PC-9 (cell line): ENCODE measurements at regions not wholly inside any gene's neighbourhood (a gene's known extent, or its start where the extent isn't known, plus 50 kb on each side); places are given as distances from the start of the nearest gene placed in this dataset.

Source experiments
- EZH2 ChIP-seq: fragments of 200-600 bp; sonication (generic); IDR thresholded peaks from 2 replicates; pipeline ENCODE4 v1.8.0; 2017; ENCODE audit warnings: antibody characterized with exemption, low read depth
- TF ChIP-seq, protein P1 (sequence below): fragments of 200-600 bp; sonication (generic); conservative IDR thresholded peaks from 2 replicates; pipeline ENCODE4 v1.6.1; 2017; ENCODE audit warnings: mixed run types, antibody characterized with exemption, mild to moderate bottlenecking, moderate library complexity

- TF ChIP-seq, protein P1, sequence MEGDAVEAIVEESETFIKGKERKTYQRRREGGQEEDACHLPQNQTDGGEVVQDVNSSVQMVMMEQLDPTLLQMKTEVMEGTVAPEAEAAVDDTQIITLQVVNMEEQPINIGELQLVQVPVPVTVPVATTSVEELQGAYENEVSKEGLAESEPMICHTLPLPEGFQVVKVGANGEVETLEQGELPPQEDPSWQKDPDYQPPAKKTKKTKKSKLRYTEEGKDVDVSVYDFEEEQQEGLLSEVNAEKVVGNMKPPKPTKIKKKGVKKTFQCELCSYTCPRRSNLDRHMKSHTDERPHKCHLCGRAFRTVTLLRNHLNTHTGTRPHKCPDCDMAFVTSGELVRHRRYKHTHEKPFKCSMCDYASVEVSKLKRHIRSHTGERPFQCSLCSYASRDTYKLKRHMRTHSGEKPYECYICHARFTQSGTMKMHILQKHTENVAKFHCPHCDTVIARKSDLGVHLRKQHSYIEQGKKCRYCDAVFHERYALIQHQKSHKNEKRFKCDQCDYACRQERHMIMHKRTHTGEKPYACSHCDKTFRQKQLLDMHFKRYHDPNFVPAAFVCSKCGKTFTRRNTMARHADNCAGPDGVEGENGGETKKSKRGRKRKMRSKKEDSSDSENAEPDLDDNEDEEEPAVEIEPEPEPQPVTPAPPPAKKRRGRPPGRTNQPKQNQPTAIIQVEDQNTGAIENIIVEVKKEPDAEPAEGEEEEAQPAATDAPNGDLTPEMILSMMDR: no peak
- TF ChIP-seq EZH2: no peak
These were observed 93.3 kb downstream of the RNASET2 start for GRCh38 chr6:166862978-166863530.
